ENCODE measurements at regions not wholly inside any gene's neighbourhood (a gene's known extent, or its start where the extent isn't known, plus 50 kb on each side); places are given as distances from the start of the nearest gene placed in this dataset.

DNA sequence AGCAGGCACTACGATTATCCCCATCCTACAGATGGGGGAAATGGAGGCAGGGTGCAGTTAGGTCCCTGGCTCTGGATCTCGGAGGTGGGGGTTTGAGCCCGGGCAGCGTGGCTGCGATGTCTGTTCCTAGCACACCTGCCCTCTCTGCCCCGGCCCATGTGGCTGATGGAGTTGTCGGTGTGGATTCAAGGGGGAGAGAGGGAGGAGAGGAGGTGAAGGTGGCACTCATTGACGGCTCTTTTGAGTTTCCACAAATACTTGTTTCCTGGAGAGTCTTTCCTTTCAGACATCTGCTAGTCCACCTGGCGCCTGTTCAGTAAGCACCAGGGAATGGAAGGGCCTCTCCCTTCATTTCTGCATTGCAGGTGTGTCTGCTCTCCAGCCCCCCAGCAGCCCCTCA, 69.9 kb downstream of the ARHGEF18 start:
- H3K27ac Mint-ChIP-seq: no peak overlapping the region
- H3K4me1 ChIP-seq (ENCODE audit: control insufficient read depth in 2 of 2, insufficient read depth in 2 of 2, low read length in 2 of 2): no peaks in the 10 kb centered on the region
- peaks cover 13 to 71% of the 10 kb centered on the region in 2 experiments for H3K36me3 ChIP-seq (replicated peaks in 1 of 2; ENCODE audit: control extremely low read depth in 1 of 2, control insufficient read depth in 1 of 2, extremely low read depth in 1 of 2, insufficient read depth in 2 of 2, low read length in 1 of 2)
- H3K9me3 ChIP-seq (ENCODE audit: control extremely low read depth in 1 of 3, control insufficient read depth in 2 of 3, insufficient read depth in 1 of 3, low read length in 2 of 3): no peaks in the 10 kb centered on the region
- peaks cover 100% of the 10 kb centered on the region for H3K79me2 ChIP-seq (ENCODE audit: control insufficient read depth, insufficient read depth, low read length)
- TF ChIP-seq, protein P1, sequence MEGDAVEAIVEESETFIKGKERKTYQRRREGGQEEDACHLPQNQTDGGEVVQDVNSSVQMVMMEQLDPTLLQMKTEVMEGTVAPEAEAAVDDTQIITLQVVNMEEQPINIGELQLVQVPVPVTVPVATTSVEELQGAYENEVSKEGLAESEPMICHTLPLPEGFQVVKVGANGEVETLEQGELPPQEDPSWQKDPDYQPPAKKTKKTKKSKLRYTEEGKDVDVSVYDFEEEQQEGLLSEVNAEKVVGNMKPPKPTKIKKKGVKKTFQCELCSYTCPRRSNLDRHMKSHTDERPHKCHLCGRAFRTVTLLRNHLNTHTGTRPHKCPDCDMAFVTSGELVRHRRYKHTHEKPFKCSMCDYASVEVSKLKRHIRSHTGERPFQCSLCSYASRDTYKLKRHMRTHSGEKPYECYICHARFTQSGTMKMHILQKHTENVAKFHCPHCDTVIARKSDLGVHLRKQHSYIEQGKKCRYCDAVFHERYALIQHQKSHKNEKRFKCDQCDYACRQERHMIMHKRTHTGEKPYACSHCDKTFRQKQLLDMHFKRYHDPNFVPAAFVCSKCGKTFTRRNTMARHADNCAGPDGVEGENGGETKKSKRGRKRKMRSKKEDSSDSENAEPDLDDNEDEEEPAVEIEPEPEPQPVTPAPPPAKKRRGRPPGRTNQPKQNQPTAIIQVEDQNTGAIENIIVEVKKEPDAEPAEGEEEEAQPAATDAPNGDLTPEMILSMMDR (IDR thresholded peaks at IDR 0.05): no peak
- TF ChIP-seq EZH2 (IDR thresholded peaks at IDR 0.05; ENCODE audit: borderline replicate concordance, insufficient read depth, low read depth, low read length, poor library complexity, severe bottlenecking): no peak
- H3K27me3 ChIP-seq (replicated peaks in 1 of 4; ENCODE audit: control extremely low read depth in 1 of 4, control insufficient read depth in 3 of 4, insufficient read depth in 4 of 4, low read length in 3 of 4): no peaks in the 10 kb centered on the region
- H3K4me1 Mint-ChIP-seq: peaks cover 14% of the 10 kb centered on the region
- WGBS (ENCODE audit: insufficient coverage): 86% methylated on average over 8 of the region's 9 CpGs
- no peak overlapping the region for H3K27ac ChIP-seq (ENCODE audit: low read length in 2 of 2)
- no peak overlapping the region for H3K4me2 ChIP-seq (replicated peaks; ENCODE audit: low read depth, low read length, poor library complexity, severe bottlenecking)
- peaks cover 98% of the 10 kb centered on the region for H4K20me1 ChIP-seq (ENCODE audit: control insufficient read depth, insufficient read depth, low read length, poor library complexity, severe bottlenecking)
- ChIA-PET POLR2A (no interaction called here), CTCF (no interaction called here)
- H3K4me3 ChIP-seq (ENCODE audit: control extremely low read depth in 1 of 5, extremely low read depth in 1 of 5, insufficient read depth in 1 of 5, low read depth in 2 of 5, low read length in 4 of 5): no peak overlapping the region
- no peak overlapping the region for H3K9ac ChIP-seq (ENCODE audit: low read length)
- no peak for DNase-seq
- H3K9me3 Mint-ChIP-seq (ENCODE audit: insufficient read depth): no peaks in the 10 kb centered on the region
- no peak overlapping the region for H3K4me3 Mint-ChIP-seq
- no peaks in the 10 kb centered on the region for H3K27me3 Mint-ChIP-seq
- ATAC-seq (ENCODE audit: low read depth): no peak
- no peak overlapping the region for H2AFZ ChIP-seq (ENCODE audit: insufficient read depth, low read depth, low read length, poor library complexity, severe bottlenecking)
- intact Hi-C loops (cut with micrococcal nuclease): no loop called here

DNA sequence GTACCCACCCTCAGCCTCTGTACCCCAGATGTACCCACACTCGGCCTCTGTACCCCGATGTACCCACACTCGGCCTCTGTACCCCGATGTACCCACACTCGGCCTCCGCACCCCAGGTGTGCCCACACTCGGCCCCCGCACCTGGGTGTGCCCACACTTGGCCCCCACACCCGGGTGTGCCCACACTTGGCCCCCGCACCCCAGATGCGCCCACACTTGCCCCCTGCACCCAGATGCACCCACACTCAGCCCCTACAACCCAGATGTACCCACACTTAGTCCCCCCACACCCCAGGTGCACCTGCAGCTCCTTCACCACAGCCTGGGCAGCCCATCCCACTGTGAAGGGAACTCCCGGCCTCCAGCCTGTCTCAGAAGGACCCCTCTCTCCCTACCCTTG, 69.7 kb downstream of the PEX11G start:
- Mint-ChIP-seq H3K4me1 (peaks cover 14% of the 10 kb centered on the region), H3K4me3 (no peak overlapping the region), H3K27ac (no peak overlapping the region), H3K27me3 (no peaks in the 10 kb centered on the region), H3K9me3 (ENCODE audit: insufficient read depth) (no peaks in the 10 kb centered on the region)
- no peaks in the 10 kb centered on the region for H3K27me3 ChIP-seq (replicated peaks in 1 of 4; ENCODE audit: control extremely low read depth in 1 of 4, control insufficient read depth in 3 of 4, insufficient read depth in 4 of 4, low read length in 3 of 4)
- H3K4me3 ChIP-seq (ENCODE audit: control extremely low read depth in 1 of 5, extremely low read depth in 1 of 5, insufficient read depth in 1 of 5, low read depth in 2 of 5, low read length in 4 of 5): no peak overlapping the region
- H3K9ac ChIP-seq (ENCODE audit: low read length): no peak overlapping the region
- ChIA-PET CTCF (no interaction called here), POLR2A (no interaction called here)
- no peaks in the 10 kb centered on the region for H3K9me3 ChIP-seq (ENCODE audit: control extremely low read depth in 1 of 3, control insufficient read depth in 2 of 3, insufficient read depth in 1 of 3, low read length in 2 of 3)
- H4K20me1 ChIP-seq (ENCODE audit: control insufficient read depth, insufficient read depth, low read length, poor library complexity, severe bottlenecking): peaks cover 98% of the 10 kb centered on the region
- intact Hi-C loops (cut with micrococcal nuclease): no loop called here
- H2AFZ ChIP-seq (ENCODE audit: insufficient read depth, low read depth, low read length, poor library complexity, severe bottlenecking): no peak overlapping the region
- H3K4me2 ChIP-seq (replicated peaks; ENCODE audit: low read depth, low read length, poor library complexity, severe bottlenecking): no peak overlapping the region
- 93% methylated on average over 12 of the region's 12 CpGs for WGBS (ENCODE audit: insufficient coverage)
- no peak for TF ChIP-seq EZH2 (IDR thresholded peaks at IDR 0.05; ENCODE audit: borderline replicate concordance, insufficient read depth, low read depth, low read length, poor library complexity, severe bottlenecking)
- TF ChIP-seq, protein P1 (IDR thresholded peaks at IDR 0.05): no peak
- ATAC-seq (ENCODE audit: low read depth) (no peak), DNase-seq (no peak)
- H3K27ac ChIP-seq (ENCODE audit: low read length in 2 of 2): no peak overlapping the region
- no peaks in the 10 kb centered on the region for H3K4me1 ChIP-seq (ENCODE audit: control insufficient read depth in 2 of 2, insufficient read depth in 2 of 2, low read length in 2 of 2)
- H3K79me2 ChIP-seq (ENCODE audit: control insufficient read depth, insufficient read depth, low read length): peaks cover 99% of the 10 kb centered on the region
- H3K36me3 ChIP-seq (replicated peaks in 1 of 2; ENCODE audit: control extremely low read depth in 1 of 2, control insufficient read depth in 1 of 2, extremely low read depth in 1 of 2, insufficient read depth in 2 of 2, low read length in 1 of 2): peaks cover 13 to 70% of the 10 kb centered on the region in 2 experiments

Data from B cell (primary cell).